ENCODE measurements at regions not wholly inside any gene's neighbourhood (a gene's known extent, or its start where the extent isn't known, plus 50 kb on each side); places are given as distances from the start of the nearest gene placed in this dataset.

DNA sequence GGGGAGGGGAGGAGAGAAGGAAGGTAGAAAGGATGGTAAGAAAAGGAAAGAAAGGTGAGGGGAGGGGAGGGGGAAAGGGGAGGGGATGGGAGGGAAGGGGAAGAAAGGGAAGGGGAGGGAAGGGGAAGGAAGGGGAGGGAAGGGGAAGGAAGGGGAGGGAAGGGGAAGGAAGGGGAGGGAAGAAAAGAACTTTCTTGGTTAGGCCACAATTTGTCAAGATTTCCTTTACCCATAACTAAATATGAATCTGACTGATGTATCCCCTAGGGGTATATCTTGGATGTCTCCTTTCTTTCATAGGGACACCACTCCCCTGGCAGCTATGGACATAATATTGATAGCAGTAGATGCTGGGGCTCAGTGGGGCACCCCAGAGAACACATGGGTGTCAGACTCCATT lies 54.4 kb upstream of the PRELP start:
- DNase-seq (ENCODE audit: low read depth) = no peak
- no peak overlapping the region for H3K4me3 ChIP-seq (ENCODE audit: low read depth, low read length)
- TF ChIP-seq, protein P1, sequence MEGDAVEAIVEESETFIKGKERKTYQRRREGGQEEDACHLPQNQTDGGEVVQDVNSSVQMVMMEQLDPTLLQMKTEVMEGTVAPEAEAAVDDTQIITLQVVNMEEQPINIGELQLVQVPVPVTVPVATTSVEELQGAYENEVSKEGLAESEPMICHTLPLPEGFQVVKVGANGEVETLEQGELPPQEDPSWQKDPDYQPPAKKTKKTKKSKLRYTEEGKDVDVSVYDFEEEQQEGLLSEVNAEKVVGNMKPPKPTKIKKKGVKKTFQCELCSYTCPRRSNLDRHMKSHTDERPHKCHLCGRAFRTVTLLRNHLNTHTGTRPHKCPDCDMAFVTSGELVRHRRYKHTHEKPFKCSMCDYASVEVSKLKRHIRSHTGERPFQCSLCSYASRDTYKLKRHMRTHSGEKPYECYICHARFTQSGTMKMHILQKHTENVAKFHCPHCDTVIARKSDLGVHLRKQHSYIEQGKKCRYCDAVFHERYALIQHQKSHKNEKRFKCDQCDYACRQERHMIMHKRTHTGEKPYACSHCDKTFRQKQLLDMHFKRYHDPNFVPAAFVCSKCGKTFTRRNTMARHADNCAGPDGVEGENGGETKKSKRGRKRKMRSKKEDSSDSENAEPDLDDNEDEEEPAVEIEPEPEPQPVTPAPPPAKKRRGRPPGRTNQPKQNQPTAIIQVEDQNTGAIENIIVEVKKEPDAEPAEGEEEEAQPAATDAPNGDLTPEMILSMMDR (conservative IDR thresholded peaks at IDR 0.05; ENCODE audit: low read depth, low read length) = no peak

DNA sequence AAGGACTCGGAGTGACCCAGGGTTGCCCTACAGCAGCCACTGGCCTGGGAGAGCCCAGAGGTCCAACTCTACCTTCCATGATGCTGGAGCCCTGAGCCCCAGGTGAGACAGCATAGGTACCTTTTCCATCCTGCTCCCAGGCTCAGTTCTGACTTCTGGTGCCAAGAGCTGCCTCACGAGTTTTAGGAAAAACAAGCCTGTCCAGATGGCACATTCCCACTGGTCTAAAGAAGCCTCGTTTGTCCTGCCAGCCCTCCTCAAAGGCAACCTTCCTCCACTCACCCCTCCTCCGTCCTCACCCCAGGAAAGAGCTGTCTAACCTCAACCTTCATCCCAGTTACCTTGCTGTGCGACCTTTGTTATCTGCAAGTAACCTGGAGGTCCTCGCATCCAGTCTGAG lies 53.5 kb upstream of the PRELP start:
- TF ChIP-seq, protein P1 (conservative IDR thresholded peaks at IDR 0.05; ENCODE audit: low read depth, low read length) = no peak
- no peak for DNase-seq (ENCODE audit: low read depth)
- no peak overlapping the region for H3K4me3 ChIP-seq (ENCODE audit: low read depth, low read length)

DNA sequence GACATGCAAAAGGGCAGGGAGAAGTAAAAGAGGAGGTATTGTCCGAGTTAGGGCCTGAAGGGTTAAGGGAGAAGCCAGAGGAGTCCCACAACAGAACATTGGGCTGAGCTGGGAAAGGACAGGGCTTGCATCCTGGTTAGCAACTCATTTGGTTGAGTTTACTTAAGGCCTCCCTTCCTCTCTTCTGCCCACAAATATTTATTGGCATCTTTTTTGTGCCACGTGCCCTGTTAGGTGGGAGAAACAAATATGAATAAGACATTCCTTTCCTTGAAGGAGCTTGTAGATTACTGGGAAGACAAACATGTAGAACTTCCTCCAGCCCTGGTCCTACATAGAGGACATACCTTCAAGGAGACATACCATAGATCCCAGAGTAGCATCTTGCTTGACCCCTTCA lies 53.0 kb upstream of the PRELP start:
- TF ChIP-seq, protein P1 (conservative IDR thresholded peaks at IDR 0.05; ENCODE audit: low read depth, low read length) = no peak
- DNase-seq (ENCODE audit: low read depth) = no peak
- no peak overlapping the region for H3K4me3 ChIP-seq (ENCODE audit: low read depth, low read length)

DNA sequence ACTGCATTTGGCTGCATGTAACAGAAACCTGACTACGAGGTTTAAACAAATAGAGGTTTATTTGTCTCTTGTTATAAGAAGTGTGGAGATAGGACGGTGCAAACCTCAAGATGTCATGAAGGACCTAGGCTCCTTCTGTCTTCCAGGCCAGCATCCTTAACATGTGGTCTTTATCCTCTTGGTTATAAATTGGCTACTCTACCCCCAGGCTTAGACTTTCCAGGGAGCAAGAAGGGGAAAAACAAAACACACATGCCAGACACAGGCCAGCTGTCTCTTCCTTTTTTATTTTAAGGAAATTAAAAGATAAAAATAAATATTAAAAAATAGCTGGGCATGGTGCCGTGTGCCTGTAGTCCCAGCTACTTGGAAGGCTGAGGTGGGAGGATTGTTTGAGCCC lies 51.3 kb upstream of the PRELP start:
- DNase-seq (ENCODE audit: low read depth) = no peak
- TF ChIP-seq, protein P1 (conservative IDR thresholded peaks at IDR 0.05; ENCODE audit: low read depth, low read length) = no peak
- no peak overlapping the region for H3K4me3 ChIP-seq (ENCODE audit: low read depth, low read length)

DNA sequence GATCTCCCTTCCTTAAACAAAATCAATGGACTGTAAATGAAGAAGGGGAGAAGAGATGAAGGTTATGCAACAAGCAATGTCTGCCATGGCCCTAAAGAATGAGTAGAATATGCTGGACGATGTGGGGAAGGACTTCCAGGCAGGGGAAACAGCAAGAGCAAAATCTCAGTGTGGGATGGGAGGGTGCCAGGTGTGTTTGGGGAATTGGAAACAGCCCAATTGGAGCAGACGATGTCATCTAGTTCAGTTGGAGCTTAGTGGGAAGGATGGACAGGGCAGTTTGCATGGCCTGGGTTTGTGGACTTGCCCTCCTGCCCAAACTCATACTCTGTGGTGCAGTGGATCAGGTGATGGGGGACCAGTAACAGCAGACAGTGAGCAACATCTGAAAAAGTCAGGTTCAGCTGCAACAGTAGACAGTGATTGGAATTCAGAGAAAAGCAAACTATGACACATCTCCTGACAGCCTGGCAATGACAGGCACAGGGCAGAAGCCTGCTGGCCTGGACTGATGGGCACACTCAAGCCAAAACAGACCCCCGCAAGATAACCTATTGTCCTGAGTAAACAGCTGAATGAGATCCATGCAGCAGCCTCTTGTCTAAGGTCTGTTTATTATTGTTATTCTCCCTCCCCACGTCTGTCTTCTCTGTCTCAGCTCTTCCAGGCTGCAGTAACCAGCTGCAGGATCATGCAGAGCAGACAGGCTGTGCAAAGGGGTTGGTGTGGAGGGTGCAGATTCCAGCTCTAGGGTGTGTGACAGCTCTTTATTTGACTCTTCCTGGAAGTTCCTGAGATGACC lies 50.5 kb upstream of the PRELP start:
- no peak for DNase-seq (ENCODE audit: low read depth)
- TF ChIP-seq, protein P1 (conservative IDR thresholded peaks at IDR 0.05; ENCODE audit: low read depth, low read length) = no peak
- no peak overlapping the region for H3K4me3 ChIP-seq (ENCODE audit: low read depth, low read length)

DNA sequence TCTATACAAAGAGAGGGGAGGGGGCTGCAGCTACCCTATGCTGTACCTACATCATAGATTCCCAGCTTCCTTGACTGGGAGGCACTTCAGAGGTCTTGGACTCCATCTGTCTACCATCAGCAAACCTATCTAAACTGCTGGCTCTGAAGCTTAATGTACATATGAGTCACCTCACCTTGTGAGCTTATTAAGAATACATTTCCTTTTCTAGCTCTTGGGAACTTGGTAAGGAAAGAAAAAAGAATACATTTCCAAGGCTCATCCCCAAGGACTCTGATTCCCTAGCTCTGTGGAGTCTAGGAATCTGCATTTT lies 50.0 kb upstream of the PRELP start:
- no peak overlapping the region for H3K4me3 ChIP-seq (ENCODE audit: low read depth, low read length)
- TF ChIP-seq, protein P1 (conservative IDR thresholded peaks at IDR 0.05; ENCODE audit: low read depth, low read length) = no peak
- no peak for DNase-seq (ENCODE audit: low read depth)
